Body of pancreas (tissue), 4 donors: ENCODE measurements at regions not wholly inside any gene's neighbourhood (a gene's known extent, or its start where the extent isn't known, plus 50 kb on each side); places are given as distances from the start of the nearest gene placed in this dataset.

Source experiments
- POLR2A ChIP-seq, 3 donors: fragments of 450-650 bp; IDR thresholded peaks; one replicate each; pipeline ENCODE4 v1.6.1; 2016; ENCODE audit warnings: antibody characterized with exemption in 3 of 3, mild to moderate bottlenecking in 2 of 3
- TF ChIP-seq, protein P1 (sequence below), 7 experiments: fragments of 450-650 bp in 4 of 7; fragments of 200-600 bp in 3 of 7; sonication (generic) in 3 of 7; IDR thresholded peaks; one replicate each; pipeline ENCODE4 v1.5.1; 2016 to 2019; ENCODE audit warnings: antibody characterized with exemption in 7 of 7

DNA sequence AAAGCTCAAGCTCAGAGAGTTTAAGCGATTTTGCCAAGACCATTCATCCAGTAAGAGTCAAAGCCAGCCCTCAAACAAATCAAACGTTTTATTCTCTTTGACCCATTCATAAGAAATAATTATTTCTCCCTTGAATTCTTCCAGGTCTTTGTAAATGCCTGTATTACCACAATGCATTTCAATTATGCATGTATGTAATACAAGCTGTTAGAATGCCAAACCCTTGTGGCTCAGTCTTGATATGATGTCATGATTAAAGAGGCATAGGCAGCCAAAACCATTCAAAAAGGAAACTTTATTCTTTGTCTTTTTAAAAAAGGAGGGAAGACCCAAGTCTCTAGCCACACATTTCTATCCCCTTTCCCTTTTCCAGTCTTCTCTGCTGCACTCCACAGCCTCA is 56.5 kb upstream of the PGM2 start:
- TF ChIP-seq, protein P1, sequence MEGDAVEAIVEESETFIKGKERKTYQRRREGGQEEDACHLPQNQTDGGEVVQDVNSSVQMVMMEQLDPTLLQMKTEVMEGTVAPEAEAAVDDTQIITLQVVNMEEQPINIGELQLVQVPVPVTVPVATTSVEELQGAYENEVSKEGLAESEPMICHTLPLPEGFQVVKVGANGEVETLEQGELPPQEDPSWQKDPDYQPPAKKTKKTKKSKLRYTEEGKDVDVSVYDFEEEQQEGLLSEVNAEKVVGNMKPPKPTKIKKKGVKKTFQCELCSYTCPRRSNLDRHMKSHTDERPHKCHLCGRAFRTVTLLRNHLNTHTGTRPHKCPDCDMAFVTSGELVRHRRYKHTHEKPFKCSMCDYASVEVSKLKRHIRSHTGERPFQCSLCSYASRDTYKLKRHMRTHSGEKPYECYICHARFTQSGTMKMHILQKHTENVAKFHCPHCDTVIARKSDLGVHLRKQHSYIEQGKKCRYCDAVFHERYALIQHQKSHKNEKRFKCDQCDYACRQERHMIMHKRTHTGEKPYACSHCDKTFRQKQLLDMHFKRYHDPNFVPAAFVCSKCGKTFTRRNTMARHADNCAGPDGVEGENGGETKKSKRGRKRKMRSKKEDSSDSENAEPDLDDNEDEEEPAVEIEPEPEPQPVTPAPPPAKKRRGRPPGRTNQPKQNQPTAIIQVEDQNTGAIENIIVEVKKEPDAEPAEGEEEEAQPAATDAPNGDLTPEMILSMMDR (IDR thresholded peaks at IDR 0.05) = no peak
- no peak for TF ChIP-seq POLR2A (IDR thresholded peaks at IDR 0.05)
